Nephron progenitor cell (in vitro differentiated cells): ENCODE measurements at regions not wholly inside any gene's neighbourhood (a gene's known extent, or its start where the extent isn't known, plus 50 kb on each side); places are given as distances from the start of the nearest gene placed in this dataset.
A peak's percentile ranks its signal among the peaks of the same experiment; 100 is the strongest.

Source experiments
- DNase-seq: peaks from one replicate; pipeline ENCODE4 v3.0.0; 2021
- H3K27ac Mint-ChIP-seq: 2 replicates; pipeline ENCODE4 v1.8.0; 2021; ENCODE audit warnings: mild to moderate bottlenecking, moderate library complexity, mixed read lengths
- H3K27me3 Mint-ChIP-seq: 2 replicates; pipeline ENCODE4 v1.8.0; 2021; ENCODE audit warnings: mild to moderate bottlenecking, low read depth, mixed read lengths; ENCODE audit not compliant: poor library complexity
- H3K36me3 Mint-ChIP-seq: 2 replicates; pipeline ENCODE4 v1.8.0; 2021; ENCODE audit warnings: low read depth, mixed read lengths
- H3K4me1 Mint-ChIP-seq: 2 replicates; pipeline ENCODE4 v1.8.0; 2021; ENCODE audit warnings: mixed read lengths
- H3K4me3 Mint-ChIP-seq: 2 replicates; pipeline ENCODE4 v1.8.0; 2021; ENCODE audit warnings: mild to moderate bottlenecking, moderate library complexity, mixed read lengths
- H3K9me3 Mint-ChIP-seq: 2 replicates; pipeline ENCODE4 v1.8.0; 2021; ENCODE audit warnings: mild to moderate bottlenecking, moderate library complexity, mixed read lengths
- CTCF ChIP-seq: fragments of 200-600 bp; sonication (generic); IDR thresholded peaks from 2 replicates; pipeline ENCODE4 v1.5.0; 2021; ENCODE audit warnings: antibody characterized with exemption

- H3K27me3 Mint-ChIP-seq: peaks cover 3% of the 10 kb centered on the region
- peaks cover 4% of the 10 kb centered on the region for H3K36me3 Mint-ChIP-seq
- no peak for TF ChIP-seq CTCF
- H3K9me3 Mint-ChIP-seq: peaks cover 13% of the 10 kb centered on the region
- no peak for DNase-seq
- no peak overlapping the region for H3K27ac Mint-ChIP-seq
- H3K4me1 Mint-ChIP-seq: peaks cover 6% of the 10 kb centered on the region
- H3K4me3 Mint-ChIP-seq: no peak overlapping the region
Observed at GRCh38 chr16:79497606-79498350, 102.8 kb downstream of the MAF start.

- TF ChIP-seq CTCF: no peak
- no peak overlapping the region for H3K27ac Mint-ChIP-seq
- DNase-seq: no peak
- H3K4me1 Mint-ChIP-seq: peaks cover 6% of the 10 kb centered on the region
- peaks cover 13% of the 10 kb centered on the region for H3K9me3 Mint-ChIP-seq
- no peak overlapping the region for H3K4me3 Mint-ChIP-seq
- H3K27me3 Mint-ChIP-seq: peaks cover 6% of the 10 kb centered on the region
- H3K36me3 Mint-ChIP-seq: peaks cover 4% of the 10 kb centered on the region
Observed at GRCh38 chr16:79493911-79494310, 106.6 kb downstream of the MAF start.

GRCh38 chr16:79492036-79492435 lies 108.5 kb downstream of the MAF start:
- Mint-ChIP-seq H3K27me3 (peaks cover 3% of the 10 kb centered on the region), H3K9me3 (peaks cover 13% of the 10 kb centered on the region), H3K4me3 (no peak overlapping the region), H3K36me3 (peaks cover 4% of the 10 kb centered on the region), H3K4me1 (peaks cover 6% of the 10 kb centered on the region), H3K27ac (no peak overlapping the region)
- DNase-seq: no peak
- TF ChIP-seq CTCF: no peak

- Mint-ChIP-seq H3K4me1 (peaks cover 5% of the 10 kb centered on the region), H3K4me3 (no peak overlapping the region), H3K36me3 (no peaks in the 10 kb centered on the region), H3K9me3 (no peaks in the 10 kb centered on the region), H3K27me3 (peaks cover 20% of the 10 kb centered on the region), H3K27ac (no peak overlapping the region)
- TF ChIP-seq CTCF: no peak
- no peak for DNase-seq
Observed at GRCh38 chr16:79485020-79485419, 115.5 kb downstream of the MAF start.

- TF ChIP-seq CTCF: no peak
- no peak for DNase-seq
- Mint-ChIP-seq H3K36me3 (no peaks in the 10 kb centered on the region), H3K4me3 (no peak overlapping the region), H3K9me3 (no peaks in the 10 kb centered on the region), H3K27ac (no peak overlapping the region), H3K4me1 (peaks cover 5% of the 10 kb centered on the region), H3K27me3 (peaks cover 17% of the 10 kb centered on the region)
Observed at GRCh38 chr16:79484237-79484636, 116.3 kb downstream of the MAF start.

- Mint-ChIP-seq H3K36me3 (no peaks in the 10 kb centered on the region), H3K4me3 (no peak overlapping the region), H3K27ac (peak overlapping the region; percentile 7), H3K9me3 (no peaks in the 10 kb centered on the region), H3K27me3 (peaks cover 17% of the 10 kb centered on the region), H3K4me1 (peaks cover 5% of the 10 kb centered on the region)
- no peak for TF ChIP-seq CTCF
- no peak for DNase-seq
Observed at GRCh38 chr16:79483336-79483735, 117.2 kb downstream of the MAF start.
